GM18868 (cell line): ENCODE measurements at regions not wholly inside any gene's neighbourhood (a gene's known extent, or its start where the extent isn't known, plus 50 kb on each side); places are given as distances from the start of the nearest gene placed in this dataset.
"Not testable (repeated sequence)": the region's sequence is repeated elsewhere in the genome, so short reads cannot be mapped to it uniquely, and the experiment has no call there.

Experiments used
- ATAC-seq: cut with Tn5 transposase; IDR thresholded peaks from one replicate; pipeline ENCODE4 v1.9.1; 2021; ENCODE audit warnings: mild to moderate bottlenecking, moderate library complexity; ENCODE audit not compliant: unreplicated experiment

GRCh38 chrX:138875472-138875871, 164.0 kb upstream of the FGF13 start:
- ATAC-seq = no peak

- no peak for ATAC-seq
Observed at GRCh38 chrX:138874271-138874935, 162.9 kb upstream of the FGF13 start.

GRCh38 chrX:138873640-138874039, 162.1 kb upstream of the FGF13 start:
- not testable (repeated sequence) for ATAC-seq

- no peak for ATAC-seq
Observed at GRCh38 chrX:138872537-138872936, 161.0 kb upstream of the FGF13 start.

GRCh38 chrX:138871739-138872138, 160.2 kb upstream of the FGF13 start:
- ATAC-seq = no peak

GRCh38 chrX:138866643-138867042, 155.1 kb upstream of the FGF13 start:
- no peak for ATAC-seq

- no peak for ATAC-seq
Observed at GRCh38 chrX:138865093-138865649, 153.7 kb upstream of the FGF13 start.

GRCh38 chrX:138859421-138859820, 147.9 kb upstream of the FGF13 start:
- ATAC-seq = no peak

GRCh38 chrX:138858951-138859350, 147.4 kb upstream of the FGF13 start:
- ATAC-seq = no peak

- no peak for ATAC-seq
Observed at GRCh38 chrX:138858438-138858837, 146.9 kb upstream of the FGF13 start.

GRCh38 chrX:138856881-138857604, 145.5 kb upstream of the FGF13 start:
- ATAC-seq = no peak

- no peak for ATAC-seq
Observed at GRCh38 chrX:138853936-138854335, 142.4 kb upstream of the FGF13 start.

GRCh38 chrX:138849521-138849920, 138.0 kb upstream of the FGF13 start:
- no peak for ATAC-seq

- ATAC-seq = no peak
Observed at GRCh38 chrX:138847930-138848329, 136.4 kb upstream of the FGF13 start.

GRCh38 chrX:138845786-138846185, 134.3 kb upstream of the FGF13 start:
- ATAC-seq = no peak

GRCh38 chrX:138807400-138807799, 95.9 kb upstream of the FGF13 start:
- not testable (repeated sequence) for ATAC-seq

- ATAC-seq = no peak
Observed at GRCh38 chrX:138794246-138794645, 82.7 kb upstream of the FGF13 start.

- no peak for ATAC-seq
Observed at GRCh38 chrX:138791551-138791950, 80.0 kb upstream of the FGF13 start.

- no peak for ATAC-seq
Observed at GRCh38 chrX:138788771-138789170, 77.3 kb upstream of the FGF13 start.

- ATAC-seq = not testable (repeated sequence)
Observed at GRCh38 chrX:138778576-138778909, 67.0 kb upstream of the FGF13 start.

GRCh38 chrX:138777908-138778575, 66.5 kb upstream of the FGF13 start:
- ATAC-seq = not testable (repeated sequence)

GRCh38 chrX:138777230-138777629, 65.7 kb upstream of the FGF13 start:
- ATAC-seq = no peak
